Gastroesophageal sphincter (tissue), 4 donors: ENCODE measurements at regions not wholly inside any gene's neighbourhood (a gene's known extent, or its start where the extent isn't known, plus 50 kb on each side); places are given as distances from the start of the nearest gene placed in this dataset.

Experiments used
- ATAC-seq: fragments of 150-250 bp; one replicate; pipeline ENCODE4 v1.9.1; 2016; ENCODE audit warnings: mild to moderate bottlenecking, moderate library complexity
- H3K27ac ChIP-seq, 4 donors: fragments of 200-600 bp; sonication (generic) in 3 of 4; 1 replicate in 3 of 4; 2 replicates in 1 of 4; pipeline ENCODE4 v1.5.1; 2016 to 2019
- H3K27me3 ChIP-seq: fragments of 200-600 bp; sonication (generic); one replicate; pipeline ENCODE4 v1.5.1; 2019
- H3K36me3 ChIP-seq, 2 donors: fragments of 200-600 bp; sonication (generic); one replicate each; pipeline ENCODE4 v1.5.1; 2019; ENCODE audit warnings: control low read depth in 1 of 2
- H3K4me1 ChIP-seq, 3 donors: fragments of 200-600 bp; sonication (generic); 1 replicate in 2 of 3; 2 replicates in 1 of 3; pipeline ENCODE4 v1.5.1; 2016 to 2019; ENCODE audit warnings: control low read depth in 2 of 3
- H3K4me3 ChIP-seq, 2 donors: fragments of 200-600 bp; sonication (generic); one replicate each; pipeline ENCODE4 v1.5.1; 2019; ENCODE audit warnings: mild to moderate bottlenecking in 1 of 2, moderate library complexity in 1 of 2
- H3K9me3 ChIP-seq, 3 donors: fragments of 200-600 bp; sonication (generic); one replicate each; pipeline ENCODE4 v1.5.1; 2017 to 2019; ENCODE audit warnings: control low read depth in 2 of 3
- EP300 ChIP-seq: sonication (generic); formaldehyde crosslinking; IDR thresholded peaks from one replicate; pipeline ENCODE4 v1.6.1; 2017; ENCODE audit warnings: antibody characterized with exemption, mild to moderate bottlenecking
- POLR2A ChIP-seq, 2 donors: fragments of 450-650 bp; IDR thresholded peaks; one replicate each; pipeline ENCODE4 v1.6.1; 2017; ENCODE audit warnings: antibody characterized with exemption in 2 of 2, mild to moderate bottlenecking in 2 of 2, moderate library complexity in 1 of 2
- POLR2AphosphoS5 ChIP-seq: sonication (generic); formaldehyde crosslinking; IDR thresholded peaks from one replicate; pipeline ENCODE4 v1.6.1; 2017; ENCODE audit warnings: antibody characterized with exemption
- WGBS, 2 donors: methylation state at CpG; one replicate each; pipeline ENCODE4 v1.1.5; 2018; ENCODE audit warnings: low coverage in 1 of 2; 5-methylcytosine and 5-hydroxymethylcytosine counted together
- TF ChIP-seq, protein P1 (sequence below), 4 experiments: fragments of 200-600 bp in 2 of 4; fragments of 450-650 bp in 2 of 4; sonication (generic) in 1 of 4; IDR thresholded peaks; one replicate each; pipeline ENCODE4 v1.5.1; 2017 to 2019; ENCODE audit warnings: antibody characterized with exemption in 4 of 4, mild to moderate bottlenecking in 2 of 4, moderate library complexity in 2 of 4

DNA sequence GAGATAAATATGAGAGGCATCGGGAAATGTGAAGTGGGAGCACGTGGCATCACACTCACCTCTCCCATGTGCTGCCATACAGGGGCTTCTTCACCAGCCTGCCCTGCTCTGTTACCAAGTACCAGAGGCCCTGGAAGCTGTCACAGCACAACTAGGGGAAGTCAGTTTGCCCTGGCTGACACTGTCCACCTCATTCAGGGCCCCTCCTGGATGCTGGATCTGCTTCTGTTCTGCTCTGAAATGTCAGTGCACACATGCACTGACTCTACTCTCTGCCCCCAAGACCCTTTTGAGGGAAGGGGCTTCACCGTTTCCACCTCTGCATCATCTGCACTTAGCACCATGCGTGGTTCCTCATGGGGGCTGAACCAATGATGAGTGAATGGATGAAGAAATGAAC, 311.1 kb downstream of the EN1 start:
- H3K27ac ChIP-seq = no peak overlapping the region
- peaks cover 15% of the 10 kb centered on the region for H3K27me3 ChIP-seq
- no peak overlapping the region for H3K4me3 ChIP-seq
- no peak for ATAC-seq
- no peaks in the 10 kb centered on the region for H3K4me1 ChIP-seq
- no peaks in the 10 kb centered on the region for H3K9me3 ChIP-seq
- TF ChIP-seq EP300 = no peak
- TF ChIP-seq, protein P1, sequence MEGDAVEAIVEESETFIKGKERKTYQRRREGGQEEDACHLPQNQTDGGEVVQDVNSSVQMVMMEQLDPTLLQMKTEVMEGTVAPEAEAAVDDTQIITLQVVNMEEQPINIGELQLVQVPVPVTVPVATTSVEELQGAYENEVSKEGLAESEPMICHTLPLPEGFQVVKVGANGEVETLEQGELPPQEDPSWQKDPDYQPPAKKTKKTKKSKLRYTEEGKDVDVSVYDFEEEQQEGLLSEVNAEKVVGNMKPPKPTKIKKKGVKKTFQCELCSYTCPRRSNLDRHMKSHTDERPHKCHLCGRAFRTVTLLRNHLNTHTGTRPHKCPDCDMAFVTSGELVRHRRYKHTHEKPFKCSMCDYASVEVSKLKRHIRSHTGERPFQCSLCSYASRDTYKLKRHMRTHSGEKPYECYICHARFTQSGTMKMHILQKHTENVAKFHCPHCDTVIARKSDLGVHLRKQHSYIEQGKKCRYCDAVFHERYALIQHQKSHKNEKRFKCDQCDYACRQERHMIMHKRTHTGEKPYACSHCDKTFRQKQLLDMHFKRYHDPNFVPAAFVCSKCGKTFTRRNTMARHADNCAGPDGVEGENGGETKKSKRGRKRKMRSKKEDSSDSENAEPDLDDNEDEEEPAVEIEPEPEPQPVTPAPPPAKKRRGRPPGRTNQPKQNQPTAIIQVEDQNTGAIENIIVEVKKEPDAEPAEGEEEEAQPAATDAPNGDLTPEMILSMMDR (IDR thresholded peaks at IDR 0.05) = no peak
- no peak for TF ChIP-seq POLR2A (IDR thresholded peaks at IDR 0.05)
- TF ChIP-seq POLR2AphosphoS5 = no peak
- no peaks in the 10 kb centered on the region for H3K36me3 ChIP-seq
- 86 to 90% methylated on average over 1 to 2 of the region's 4 CpGs for WGBS, 2 donors

DNA sequence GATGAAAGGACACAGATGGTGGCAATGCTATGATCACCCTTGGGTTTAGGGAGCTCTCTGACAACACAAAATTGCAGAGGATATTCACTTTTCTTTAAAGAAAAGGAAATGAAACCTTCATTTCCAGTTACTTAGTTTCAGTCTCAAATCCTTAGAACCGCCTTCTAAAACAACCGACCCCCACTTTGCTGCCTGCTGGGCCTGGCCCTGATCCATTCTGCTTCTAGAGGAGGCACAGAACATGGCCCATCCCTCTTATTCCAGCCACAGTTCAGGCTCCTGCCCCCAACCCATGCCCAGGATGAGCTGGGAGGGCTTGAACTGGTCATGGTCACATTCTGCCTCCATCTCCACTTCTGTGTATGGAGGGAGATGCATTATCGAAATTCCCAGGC, 311.6 kb downstream of the EN1 start:
- H3K4me1 ChIP-seq = no peaks in the 10 kb centered on the region
- 60 to 80% methylated on average over 1 of the region's 3 CpGs for WGBS, 2 donors
- no peak for ATAC-seq
- peaks cover 15% of the 10 kb centered on the region for H3K27me3 ChIP-seq
- H3K4me3 ChIP-seq = no peak overlapping the region
- no peak for TF ChIP-seq POLR2A (IDR thresholded peaks at IDR 0.05)
- TF ChIP-seq, protein P1 (IDR thresholded peaks at IDR 0.05) = no peak
- TF ChIP-seq EP300 = no peak
- no peak for TF ChIP-seq POLR2AphosphoS5
- no peak overlapping the region for H3K27ac ChIP-seq
- no peaks in the 10 kb centered on the region for H3K9me3 ChIP-seq
- no peaks in the 10 kb centered on the region for H3K36me3 ChIP-seq

DNA sequence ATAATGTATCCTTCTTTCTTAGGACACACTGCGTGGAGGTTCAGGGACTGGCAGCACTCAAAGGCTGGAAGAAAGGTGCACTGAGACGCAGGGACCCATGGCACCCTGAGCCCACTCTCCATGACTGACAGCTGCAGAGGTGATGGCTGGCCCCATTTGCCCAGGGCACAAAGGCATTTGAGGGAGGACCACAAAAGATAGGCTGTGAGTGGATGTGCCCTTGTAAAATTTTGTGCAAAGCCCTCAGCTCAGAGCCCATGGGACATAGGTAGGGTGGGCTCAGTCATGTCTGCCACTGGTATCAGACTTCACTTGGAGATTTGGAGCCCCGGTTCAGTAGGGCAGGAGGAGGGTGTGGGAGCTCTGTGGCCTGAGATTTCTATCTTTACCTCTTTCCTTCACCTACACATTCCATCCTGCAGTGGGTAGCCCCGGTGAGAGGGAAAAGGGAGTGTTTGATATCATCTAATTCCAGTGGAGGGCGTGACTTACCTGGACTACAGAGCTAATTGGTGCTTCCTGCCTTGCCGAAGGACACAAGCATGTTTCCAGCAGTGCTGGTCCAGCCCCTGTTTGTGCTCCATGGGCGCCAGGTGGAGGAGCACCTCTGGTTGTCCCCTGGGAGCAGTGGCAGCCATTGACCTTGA, 312.2 kb downstream of the EN1 start:
- TF ChIP-seq EP300 (no peak), POLR2A (IDR thresholded peaks at IDR 0.05) (no peak), POLR2AphosphoS5 (no peak)
- TF ChIP-seq, protein P1 (IDR thresholded peaks at IDR 0.05) = no peak
- H3K9me3 ChIP-seq = no peaks in the 10 kb centered on the region
- ATAC-seq = no peak
- no peaks in the 10 kb centered on the region for H3K36me3 ChIP-seq
- no peak overlapping the region for H3K27ac ChIP-seq
- no peaks in the 10 kb centered on the region for H3K4me1 ChIP-seq
- 70% methylated on average over 3 of the region's 7 CpGs; no CpG with 5 or more reads in 1 of the 2 donors for WGBS, 2 donors
- peaks cover 15% of the 10 kb centered on the region for H3K27me3 ChIP-seq
- H3K4me3 ChIP-seq = no peak overlapping the region

DNA sequence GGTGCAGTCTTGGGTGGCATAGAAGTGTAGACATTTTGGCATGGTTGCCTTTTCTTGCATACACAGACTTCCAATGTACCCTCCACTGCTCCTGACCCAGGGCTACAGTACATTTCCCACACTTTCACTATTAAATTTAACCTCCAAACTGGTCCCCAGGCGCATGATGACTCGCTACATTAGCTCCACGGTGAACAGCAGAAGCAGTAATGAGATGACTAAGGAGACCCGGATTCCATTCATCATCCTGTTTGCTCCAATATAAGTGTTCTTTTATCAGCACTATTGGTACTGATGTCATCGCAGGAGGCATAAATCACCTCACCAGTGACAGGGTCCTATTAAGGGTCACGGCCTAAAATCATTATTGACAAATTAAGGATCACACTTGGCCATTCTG, 316.5 kb downstream of the EN1 start:
- no peaks in the 10 kb centered on the region for H3K9me3 ChIP-seq
- no peak for TF ChIP-seq POLR2AphosphoS5
- H3K4me1 ChIP-seq = no peaks in the 10 kb centered on the region
- WGBS, 2 donors = 8 to 56% methylated on average over 5 to 6 of the region's 6 CpGs
- H3K36me3 ChIP-seq = no peaks in the 10 kb centered on the region
- no peak for ATAC-seq
- H3K27me3 ChIP-seq = peaks cover 8% of the 10 kb centered on the region
- no peak overlapping the region for H3K4me3 ChIP-seq
- H3K27ac ChIP-seq = no peak overlapping the region

DNA sequence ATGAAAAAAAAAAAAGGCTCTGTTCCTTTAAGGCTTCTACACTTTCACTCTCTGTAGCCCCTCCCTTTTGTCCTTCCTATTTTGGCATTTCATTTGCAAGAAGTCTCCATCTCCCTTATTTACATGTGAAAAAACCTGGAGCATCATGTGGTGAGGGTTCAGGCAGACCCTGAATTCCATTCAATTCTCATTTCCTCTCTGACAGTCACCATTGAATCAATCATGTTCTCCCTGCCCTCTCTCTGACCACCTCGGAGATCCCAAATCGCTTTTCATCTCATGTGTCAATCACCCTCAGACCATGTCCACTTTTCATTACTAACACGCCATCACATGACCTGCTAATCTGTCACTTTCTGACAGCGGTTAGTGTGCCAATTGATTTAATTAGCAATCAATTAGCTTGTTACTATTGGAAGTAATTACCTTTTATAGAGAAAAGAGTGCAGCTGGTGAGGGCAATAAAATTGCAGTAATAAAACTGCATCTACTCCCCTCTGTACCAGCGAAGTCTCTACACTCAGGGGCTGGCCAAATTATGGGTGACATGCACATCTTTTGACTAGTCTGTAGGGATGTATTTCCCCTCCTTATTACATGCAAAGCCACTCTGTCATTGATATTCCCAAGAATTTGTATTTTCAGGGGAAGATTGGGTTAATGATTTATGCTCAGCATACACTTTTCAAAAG, 317.4 kb downstream of the EN1 start:
- ATAC-seq = no peak
- peaks cover under 1% of the 10 kb centered on the region for H3K27me3 ChIP-seq
- WGBS, 2 donors = 4 to 24% methylated on average over 5 of the region's 5 CpGs
- TF ChIP-seq EP300 (no peak), POLR2A (IDR thresholded peaks at IDR 0.05) (no peak), POLR2AphosphoS5 (no peak)
- TF ChIP-seq, protein P1 (IDR thresholded peaks at IDR 0.05) = no peak
- no peaks in the 10 kb centered on the region for H3K36me3 ChIP-seq
- no peaks in the 10 kb centered on the region for H3K9me3 ChIP-seq
- no peak overlapping the region for H3K27ac ChIP-seq
- H3K4me3 ChIP-seq = no peak overlapping the region
- no peaks in the 10 kb centered on the region for H3K4me1 ChIP-seq
